Heart left ventricle (tissue), 16 donors: ENCODE measurements at regions not wholly inside any gene's neighbourhood (a gene's known extent, or its start where the extent isn't known, plus 50 kb on each side); places are given as distances from the start of the nearest gene placed in this dataset.

Experiments used
- ATAC-seq, 4 donors: fragments of 200-7000 bp; cut with Tn5 transposase; one replicate each; pipeline ENCODE4 v1.9.1; 2020 to 2022; ENCODE audit warnings: moderate library complexity in 4 of 4, mild to moderate bottlenecking in 3 of 4, moderate number of reproducible peaks in 1 of 4
- DNase-seq, 5 donors: peaks; one replicate each; pipeline ENCODE4 v3.0.0-alpha.2; 2020
- H3K27ac ChIP-seq, 12 donors: fragments of 200-600 bp; sonication (generic) in 4 of 12; one replicate each; pipeline versions ENCODE4 v1.5.0 to v1.8.0; 2016 to 2022; ENCODE audit warnings: mild to moderate bottlenecking in 2 of 12
- H3K27me3 ChIP-seq, 9 donors: fragments of 200-600 bp; sonication (generic) in 2 of 9; one replicate each; pipeline versions ENCODE4 v1.5.1 to v1.8.0; 2016 to 2022; ENCODE audit warnings: mild to moderate bottlenecking in 3 of 9
- H3K36me3 ChIP-seq, 9 donors: fragments of 200-600 bp; sonication (generic) in 2 of 9; one replicate each; pipeline versions ENCODE4 v1.5.0 to v1.8.0; 2018 to 2022; ENCODE audit warnings: mild to moderate bottlenecking in 2 of 9
- H3K4me1 ChIP-seq, 12 donors: fragments of 200-600 bp; sonication (generic) in 4 of 12; one replicate each; pipeline versions ENCODE4 v1.5.0 to v1.8.0; 2016 to 2022; ENCODE audit warnings: mild to moderate bottlenecking in 3 of 12
- H3K4me3 ChIP-seq, 12 donors: fragments of 200-600 bp; sonication (generic) in 4 of 12; one replicate each; pipeline versions ENCODE4 v1.5.0 to v1.8.0; 2017 to 2022; ENCODE audit warnings: mild to moderate bottlenecking in 9 of 12, moderate library complexity in 4 of 12
- H3K9me3 ChIP-seq, 12 donors: fragments of 200-600 bp; sonication (generic) in 4 of 12; one replicate each; pipeline versions ENCODE4 v1.5.0 to v1.8.0; 2016 to 2022; ENCODE audit warnings: mild to moderate bottlenecking in 1 of 12
- POLR2A ChIP-seq, 2 donors: fragments of 450-650 bp; IDR thresholded peaks; one replicate each; pipeline ENCODE4 v1.6.1; 2017; ENCODE audit warnings: antibody characterized with exemption in 2 of 2, mild to moderate bottlenecking in 2 of 2, moderate library complexity in 2 of 2
- WGBS, 4 donors: extraction: QIAGEN DNeasy Blood & Tissue Kit in 2 of 4; methylation state at CpG; one replicate each; pipeline versions ENCODE4 v1.1.5 to v1.1.7; 2013 to 2018; 5-methylcytosine and 5-hydroxymethylcytosine counted together
- intact Hi-C, 10 donors: fragments of 100-400 bp; cut with DNase I; formaldehyde crosslinking; loops; one replicate each; pipeline versions ENCODE4 v1.11.1 to v1.14.2; 2022
- TF ChIP-seq, protein P1 (sequence below), 12 donors: fragments of 200-600 bp; sonication (generic) in 4 of 12; IDR thresholded peaks; one replicate each; pipeline versions ENCODE4 v1.5.0 to v1.8.0; 2018 to 2022; ENCODE audit warnings: antibody characterized with exemption in 12 of 12, mild to moderate bottlenecking in 5 of 12
- donor health status: ischemic (EF 13 %, LVEDD 7.1; RV severe dilation, severe dysfunction).
- donor health status: healthy with polysubstance abuse.
- donor health status: DM: no; HTN: yes; CAD: no.
- donor health status: DM: no; HTN: no; CAD: no.
- donor health status: ischemic (EF 25% LVEDD 6.9; RV normal size, moderate dysfunction).
- donor health status: ischemic (EF 25% LVEDD 5.7; RV mildly dilated, moderate dysfunction).
- donor health status: healthy.
- donor health status: DM: yes; HTN: yes; CAD: no.
- donor health status: ischemic (EF 35%, LVEDD 5.7; RV mildly dilated, moderate dysfunction).
- donor health status: nonischemic (EF 11% LVEDD 7.7; RV severe dilation, severe dysfunction).
- donor health status: DM: yes; HTN: yes; CAD: no.
- donor health status: PGD.
- donor health status: ischemic (EF 29% LVEDD 5.4; RV normal size, mild dysfunction).
- donor health status: nonischemic (EF 23%, LVEDD 6.1; RV moderate dilation, normal function).

GRCh38 chr4:166308647-166309046 is 435.6 kb downstream of the TLL1 start:
- DNase-seq (no peak), ATAC-seq (no peak)
- intact Hi-C loops, result no loop called here
- Histone ChIP-seq H3K27ac (no peak overlapping the region), H3K27me3 (no peaks in the 10 kb centered on the region), H3K4me3 (no peak overlapping the region), H3K9me3 (peaks cover 0 to 5% (median 0%) of the 10 kb centered on the region in 12 donors), H3K4me1 (no peaks in the 10 kb centered on the region), H3K36me3 (no peaks in the 10 kb centered on the region)
- 83 to 91% (median 84%) methylated on average over 4 of the region's 4 CpGs for WGBS, 4 donors
- TF ChIP-seq, protein P1, sequence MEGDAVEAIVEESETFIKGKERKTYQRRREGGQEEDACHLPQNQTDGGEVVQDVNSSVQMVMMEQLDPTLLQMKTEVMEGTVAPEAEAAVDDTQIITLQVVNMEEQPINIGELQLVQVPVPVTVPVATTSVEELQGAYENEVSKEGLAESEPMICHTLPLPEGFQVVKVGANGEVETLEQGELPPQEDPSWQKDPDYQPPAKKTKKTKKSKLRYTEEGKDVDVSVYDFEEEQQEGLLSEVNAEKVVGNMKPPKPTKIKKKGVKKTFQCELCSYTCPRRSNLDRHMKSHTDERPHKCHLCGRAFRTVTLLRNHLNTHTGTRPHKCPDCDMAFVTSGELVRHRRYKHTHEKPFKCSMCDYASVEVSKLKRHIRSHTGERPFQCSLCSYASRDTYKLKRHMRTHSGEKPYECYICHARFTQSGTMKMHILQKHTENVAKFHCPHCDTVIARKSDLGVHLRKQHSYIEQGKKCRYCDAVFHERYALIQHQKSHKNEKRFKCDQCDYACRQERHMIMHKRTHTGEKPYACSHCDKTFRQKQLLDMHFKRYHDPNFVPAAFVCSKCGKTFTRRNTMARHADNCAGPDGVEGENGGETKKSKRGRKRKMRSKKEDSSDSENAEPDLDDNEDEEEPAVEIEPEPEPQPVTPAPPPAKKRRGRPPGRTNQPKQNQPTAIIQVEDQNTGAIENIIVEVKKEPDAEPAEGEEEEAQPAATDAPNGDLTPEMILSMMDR (IDR thresholded peaks at IDR 0.05), result no peak
- TF ChIP-seq POLR2A (IDR thresholded peaks at IDR 0.05), result no peak

- no peaks in the 10 kb centered on the region for H3K36me3 ChIP-seq
- peaks cover 0 to 5% (median 0%) of the 10 kb centered on the region in 12 donors for H3K9me3 ChIP-seq
- H3K27me3 ChIP-seq, result no peaks in the 10 kb centered on the region
- ATAC-seq, result no peak
- H3K27ac ChIP-seq, result no peak overlapping the region
- 83 to 89% (median 83%) methylated on average over 3 of the region's 3 CpGs for WGBS, 4 donors
- DNase-seq, result no peak
- intact Hi-C loops, result no loop called here
- TF ChIP-seq, protein P1 (IDR thresholded peaks at IDR 0.05), result no peak
- TF ChIP-seq POLR2A (IDR thresholded peaks at IDR 0.05), result no peak
- H3K4me1 ChIP-seq, result no peaks in the 10 kb centered on the region
- H3K4me3 ChIP-seq, result no peak overlapping the region
These were observed 436.2 kb downstream of the TLL1 start for GRCh38 chr4:166309286-166309685.

DNA sequence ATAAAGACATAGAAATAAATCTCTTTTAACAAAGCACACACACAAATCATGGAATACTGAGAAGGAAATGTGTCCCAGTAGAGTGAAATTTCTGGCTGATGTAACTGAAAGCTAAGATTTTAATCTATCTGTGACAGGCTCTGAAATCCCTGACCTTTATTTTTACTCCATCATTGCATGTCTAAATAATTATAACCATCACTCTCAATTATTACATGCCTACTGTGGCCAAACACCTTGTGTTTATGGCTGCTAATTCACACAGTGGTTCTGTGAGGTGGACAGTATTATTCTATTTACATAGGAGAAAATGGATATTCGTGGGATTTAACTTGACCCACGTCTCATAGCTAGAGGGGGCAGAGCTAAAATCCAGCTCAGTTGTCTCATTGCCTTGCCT is 438.1 kb downstream of the TLL1 start:
- no peak for ATAC-seq
- 52 to 61% (median 57%) methylated on average over 2 of the region's 2 CpGs for WGBS, 4 donors
- H3K4me3 ChIP-seq, result no peak overlapping the region
- H3K36me3 ChIP-seq, result no peaks in the 10 kb centered on the region
- DNase-seq, result no peak
- H3K9me3 ChIP-seq, result no peaks in the 10 kb centered on the region
- no peaks in the 10 kb centered on the region for H3K4me1 ChIP-seq
- no peaks in the 10 kb centered on the region for H3K27me3 ChIP-seq
- intact Hi-C loops, result no loop called here
- no peak overlapping the region for H3K27ac ChIP-seq
- no peak for TF ChIP-seq POLR2A (IDR thresholded peaks at IDR 0.05)
- TF ChIP-seq, protein P1 (IDR thresholded peaks at IDR 0.05), result no peak

GRCh38 chr4:166312166-166312565 is 439.1 kb downstream of the TLL1 start:
- H3K27ac ChIP-seq, result no peak overlapping the region
- TF ChIP-seq, protein P1 (IDR thresholded peaks at IDR 0.05), result no peak
- TF ChIP-seq POLR2A (IDR thresholded peaks at IDR 0.05), result no peak
- H3K9me3 ChIP-seq, result no peaks in the 10 kb centered on the region
- no peak overlapping the region for H3K4me3 ChIP-seq
- H3K4me1 ChIP-seq, result no peaks in the 10 kb centered on the region
- no peaks in the 10 kb centered on the region for H3K27me3 ChIP-seq
- H3K36me3 ChIP-seq, result no peaks in the 10 kb centered on the region
- intact Hi-C loops, result no loop called here
- DNase-seq (no peak), ATAC-seq (no peak)
